Left colon (tissue), 2 donors: ENCODE measurements at regions not wholly inside any gene's neighbourhood (a gene's known extent, or its start where the extent isn't known, plus 50 kb on each side); places are given as distances from the start of the nearest gene placed in this dataset.

ENCODE experiments used
- ATAC-seq: fragments of 200-7000 bp; cut with Tn5 transposase; one replicate; pipeline ENCODE4 v1.9.1; 2020; ENCODE audit warnings: mild to moderate bottlenecking, moderate library complexity
- DNase-seq, 2 donors: peaks; one replicate each; pipeline ENCODE4 v3.0.0-alpha.2; 2020
- intact Hi-C, 2 donors: fragments of 100-400 bp; cut with DNase I in 1 of 2; cut with micrococcal nuclease in 1 of 2; formaldehyde crosslinking; loops; one replicate each; pipeline versions ENCODE4 v1.11.2 to v1.14.0; 2022; cut with DNase I, micrococcal nuclease
- donor health status: DM: no; HTN: no; CAD: no.
- donor health status: DM: yes; HTN: yes; CAD: no.

DNA sequence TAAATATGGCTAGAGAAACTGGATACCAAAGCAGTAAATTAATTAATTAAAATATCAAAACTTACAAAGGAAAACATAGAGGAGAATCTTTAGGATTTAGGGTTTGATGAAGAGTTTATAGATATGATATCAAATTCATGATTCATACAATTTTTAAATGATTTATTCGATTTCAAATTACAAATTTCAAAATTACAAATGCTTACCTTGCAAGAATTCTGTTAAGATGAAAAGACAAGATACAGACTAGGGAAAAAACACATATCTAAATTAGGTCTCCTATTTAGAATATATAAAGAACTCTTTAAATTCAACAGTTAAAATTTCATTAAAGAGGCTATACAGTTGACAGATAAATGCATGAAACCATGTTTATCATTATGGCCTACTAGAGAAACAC lies 930.7 kb downstream of the ZPLD1 start:
- DNase-seq (no peak), ATAC-seq (no peak)
- intact Hi-C loops = no loop called here

DNA sequence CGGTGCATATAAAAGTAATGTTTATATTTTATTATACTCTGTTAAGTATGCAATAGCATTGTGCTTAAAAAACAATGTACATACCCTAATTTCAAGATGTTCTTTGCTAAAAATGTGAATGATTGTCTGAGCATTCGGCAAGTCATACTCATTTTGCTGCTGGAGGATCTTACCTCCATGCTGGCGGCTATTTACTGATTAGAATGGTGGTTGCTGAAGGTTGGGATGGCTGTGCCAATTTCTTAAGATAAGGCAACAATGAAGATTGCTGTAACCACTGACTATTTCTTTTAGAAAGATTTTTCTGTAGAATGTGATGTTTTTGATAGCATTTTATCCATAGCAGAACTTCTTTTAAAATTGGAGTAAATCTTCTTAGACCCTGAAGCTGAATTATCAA lies 932.7 kb downstream of the ZPLD1 start:
- DNase-seq (no peak), ATAC-seq (no peak)
- intact Hi-C loops = no loop called here

DNA sequence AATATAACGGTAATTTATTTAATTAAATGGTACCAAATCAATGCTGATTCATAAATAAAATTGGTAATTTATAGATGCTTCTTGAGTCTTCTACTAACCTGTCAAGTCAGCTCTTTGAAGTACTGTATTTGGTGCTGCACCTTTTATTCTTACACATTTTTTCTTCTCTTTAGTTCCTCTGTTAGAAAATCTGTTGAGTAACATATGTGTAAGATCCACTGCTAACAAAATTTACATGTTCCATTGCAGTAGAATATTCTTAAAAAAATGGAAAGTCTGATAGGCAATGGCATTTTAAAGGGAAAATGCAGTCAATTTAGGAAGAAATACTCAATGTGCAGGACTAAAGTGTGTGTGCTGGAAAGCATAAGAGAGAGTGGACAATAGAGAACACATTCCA lies 936.6 kb downstream of the ZPLD1 start:
- DNase-seq (no peak), ATAC-seq (no peak)
- intact Hi-C loops = no loop called here

DNA sequence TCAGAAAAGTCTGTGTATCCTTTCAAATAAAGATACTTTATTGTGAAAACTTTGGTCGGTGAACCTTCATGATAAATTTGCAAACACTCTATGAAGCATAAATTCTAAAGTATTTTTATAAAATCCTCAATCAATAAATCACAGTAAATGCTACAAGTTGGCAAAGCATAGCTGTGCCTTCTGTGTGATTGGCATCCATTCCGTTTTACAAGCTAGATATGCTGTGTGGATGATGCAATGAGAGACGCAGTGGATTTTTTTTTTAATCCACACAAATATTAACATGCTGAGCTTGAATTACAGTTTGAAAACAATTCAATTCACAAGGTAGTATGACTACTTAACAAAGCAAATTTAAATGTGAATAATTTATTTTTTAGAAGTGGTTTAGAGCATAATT lies 937.2 kb downstream of the ZPLD1 start:
- intact Hi-C loops = no loop called here
- DNase-seq = no peak
- ATAC-seq = no peak

DNA sequence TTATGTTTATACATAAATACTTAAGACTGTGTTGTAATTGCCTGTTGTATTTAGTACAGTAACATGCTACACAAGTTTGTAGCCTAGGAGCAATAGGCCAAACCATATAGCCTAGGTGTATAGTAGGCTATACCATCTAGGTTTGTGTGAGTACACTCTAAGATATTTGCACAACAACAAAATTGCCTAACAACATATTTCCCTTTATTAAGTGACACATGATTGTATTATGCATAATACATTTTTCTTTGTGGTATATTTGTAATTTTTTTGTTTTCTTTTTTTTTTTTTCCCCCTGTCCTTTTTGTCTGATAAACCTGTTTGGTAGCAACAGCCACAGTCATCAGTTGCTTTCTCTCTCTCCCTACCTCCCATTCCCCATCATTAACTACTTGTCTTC lies 945.6 kb downstream of the ZPLD1 start:
- no peak for ATAC-seq
- intact Hi-C loops = no loop called here
- DNase-seq = no peak

DNA sequence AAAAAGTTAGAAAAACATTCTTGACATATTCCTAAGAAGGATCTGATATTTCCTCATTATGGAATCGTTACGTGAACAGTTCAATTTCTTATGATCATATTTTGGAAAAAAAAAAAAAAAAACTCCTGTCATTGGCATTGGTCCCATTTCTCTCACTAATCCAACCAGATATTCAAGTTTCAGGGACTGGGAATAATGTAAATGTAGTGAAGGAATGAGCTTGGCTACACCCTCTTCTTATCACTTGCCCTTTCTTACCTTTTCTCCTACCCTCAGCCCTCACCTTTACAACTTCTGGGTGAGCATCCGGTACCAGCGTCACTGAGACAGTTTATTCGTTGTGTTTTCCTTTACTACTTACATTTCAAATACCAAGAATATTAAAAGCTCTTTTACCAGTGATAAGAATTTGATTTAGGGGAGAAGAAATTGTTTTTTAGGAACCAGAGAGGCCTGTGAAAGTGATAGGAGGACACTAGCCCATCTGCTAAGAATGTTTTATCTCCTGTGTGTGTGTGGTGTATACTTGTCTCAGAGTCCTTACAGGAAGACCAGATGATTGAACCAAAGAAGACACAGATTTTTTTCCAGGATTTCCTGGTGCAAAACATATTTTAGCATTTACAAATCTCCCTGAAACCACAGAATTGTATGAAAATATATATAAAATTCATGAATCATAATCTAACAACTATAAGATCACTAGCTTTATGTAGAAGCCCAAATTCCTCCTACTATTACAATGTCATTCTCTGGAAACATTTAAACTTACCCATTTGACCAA lies 946.7 kb downstream of the ZPLD1 start:
- ATAC-seq (no peak), DNase-seq (no peak)
- intact Hi-C loops = no loop called here

DNA sequence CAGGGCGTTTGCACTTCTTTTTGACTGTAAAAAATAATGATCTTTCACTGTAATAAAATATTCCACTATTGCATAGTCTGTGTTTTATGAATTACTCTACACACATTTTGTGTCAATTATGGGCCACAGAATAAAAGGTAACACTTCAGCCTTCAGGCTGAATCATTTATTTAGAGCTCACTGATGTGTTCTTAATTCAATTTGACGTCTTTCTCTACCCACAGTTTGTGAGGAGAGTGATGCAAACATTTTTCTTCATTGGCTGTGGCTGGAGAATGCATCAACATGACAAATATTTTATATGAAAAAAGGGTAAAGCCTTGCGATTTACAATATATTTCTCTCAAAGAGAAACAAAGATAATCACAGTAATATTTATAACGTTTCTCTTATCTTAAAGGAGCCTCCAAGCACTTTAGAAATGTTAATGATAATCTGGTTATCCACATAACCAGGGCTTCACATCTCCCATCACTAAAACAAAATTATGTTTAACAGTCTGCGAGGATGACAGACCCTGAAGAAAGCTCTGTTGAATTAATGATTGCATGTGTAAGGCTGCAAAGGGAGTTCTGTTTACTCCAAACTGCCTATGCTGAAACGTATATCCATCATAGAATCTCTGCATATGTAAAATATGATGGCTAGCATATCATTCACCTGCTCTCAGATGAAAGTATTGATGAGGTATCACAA lies 951.3 kb downstream of the ZPLD1 start:
- intact Hi-C loops = no loop called here
- ATAC-seq (no peak), DNase-seq (no peak)

DNA sequence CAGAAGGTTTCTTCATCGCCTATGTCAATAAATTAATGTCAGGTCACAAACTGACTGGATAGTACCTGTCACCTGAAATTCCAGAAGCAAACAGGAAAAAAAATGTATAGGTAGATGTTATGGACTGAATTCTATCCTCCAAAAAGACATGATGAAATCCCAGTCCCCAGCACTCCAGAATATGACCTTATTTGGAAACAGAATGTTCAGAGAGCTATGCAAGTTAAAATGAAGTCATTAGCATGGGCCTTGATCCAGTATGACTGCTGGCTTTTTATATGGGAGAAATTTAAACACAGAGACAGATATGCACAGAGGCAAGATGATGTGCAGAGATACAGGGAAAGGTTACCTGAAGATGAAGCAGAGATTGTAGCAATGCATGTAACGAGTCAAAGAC lies 953.4 kb downstream of the ZPLD1 start:
- ATAC-seq (no peak), DNase-seq (no peak)
- intact Hi-C loops = no loop called here

DNA sequence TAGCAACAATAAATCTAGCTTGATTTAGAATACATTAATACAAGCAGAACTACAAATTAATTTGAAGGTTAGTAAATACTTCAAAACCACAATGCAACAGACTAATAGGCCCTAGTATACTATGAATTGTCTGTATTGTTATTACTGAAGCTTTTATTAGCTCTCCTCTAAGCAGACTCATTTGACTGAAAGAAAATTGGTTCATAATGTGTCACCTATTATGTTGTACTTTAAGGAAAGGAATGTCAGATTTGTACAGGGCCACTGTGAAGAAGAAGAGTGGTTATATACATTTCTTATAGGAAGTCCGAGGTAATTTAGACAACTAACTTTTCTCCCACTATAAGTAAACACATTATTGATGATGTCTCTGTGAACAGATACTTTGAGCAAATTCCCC lies 954.5 kb downstream of the ZPLD1 start:
- DNase-seq (no peak), ATAC-seq (no peak)
- intact Hi-C loops = no loop called here

DNA sequence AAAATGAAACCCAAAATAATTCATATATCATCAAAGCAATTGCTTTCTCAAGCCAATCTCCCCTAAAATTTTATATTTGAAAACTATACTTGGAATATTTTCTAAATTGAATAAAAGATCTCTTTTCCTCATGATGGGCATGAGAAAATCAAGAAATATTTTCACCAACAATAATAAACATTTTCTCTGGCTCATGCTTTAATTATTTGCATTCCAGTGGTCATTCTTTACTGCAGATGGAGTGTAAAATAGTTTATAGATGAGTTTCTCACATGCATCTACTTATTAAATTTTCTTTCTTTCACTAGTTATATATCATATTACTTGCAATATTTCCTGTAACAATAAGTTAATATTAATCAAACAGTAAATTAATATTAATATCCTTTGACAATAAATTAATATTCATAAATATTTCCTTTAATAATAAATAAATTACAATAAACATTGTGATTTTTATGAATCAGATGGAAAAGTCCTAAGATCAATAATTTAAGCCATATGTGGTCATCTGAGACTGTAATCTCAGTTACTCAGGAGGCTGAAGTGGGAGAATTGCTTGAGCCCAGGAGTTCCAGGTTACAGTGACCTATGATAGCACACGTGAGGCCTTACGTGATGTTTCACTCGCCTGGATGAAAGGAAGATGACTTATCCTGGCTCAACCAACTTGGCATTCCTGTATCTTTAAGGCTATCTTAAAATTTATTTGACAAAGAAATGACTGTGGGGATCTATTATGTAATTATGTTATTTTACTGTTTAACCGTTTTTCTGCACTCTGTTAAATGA lies 958.8 kb downstream of the ZPLD1 start:
- no peak for ATAC-seq
- intact Hi-C loops = no loop called here
- no peak for DNase-seq

DNA sequence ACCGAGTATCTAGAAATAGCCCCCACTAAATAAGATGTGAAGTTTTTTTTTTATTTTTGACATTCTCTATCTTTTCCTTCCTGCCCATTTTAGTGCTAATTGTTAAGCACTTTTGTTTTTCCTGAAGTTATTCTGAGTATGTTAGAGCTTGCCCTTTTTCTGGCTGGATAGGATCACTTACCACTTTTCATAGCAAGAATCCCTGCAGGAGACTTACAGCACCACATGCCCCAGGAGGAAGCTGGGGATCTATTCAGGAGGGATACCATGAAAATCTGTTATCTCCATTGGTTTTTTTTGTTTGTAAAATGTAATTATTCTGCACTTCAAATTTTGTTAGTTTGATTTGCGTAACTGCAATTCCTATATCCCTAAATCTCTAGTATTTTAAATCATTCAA lies 968.4 kb downstream of the ZPLD1 start:
- intact Hi-C loops = no loop called here
- ATAC-seq (no peak), DNase-seq (no peak)

DNA sequence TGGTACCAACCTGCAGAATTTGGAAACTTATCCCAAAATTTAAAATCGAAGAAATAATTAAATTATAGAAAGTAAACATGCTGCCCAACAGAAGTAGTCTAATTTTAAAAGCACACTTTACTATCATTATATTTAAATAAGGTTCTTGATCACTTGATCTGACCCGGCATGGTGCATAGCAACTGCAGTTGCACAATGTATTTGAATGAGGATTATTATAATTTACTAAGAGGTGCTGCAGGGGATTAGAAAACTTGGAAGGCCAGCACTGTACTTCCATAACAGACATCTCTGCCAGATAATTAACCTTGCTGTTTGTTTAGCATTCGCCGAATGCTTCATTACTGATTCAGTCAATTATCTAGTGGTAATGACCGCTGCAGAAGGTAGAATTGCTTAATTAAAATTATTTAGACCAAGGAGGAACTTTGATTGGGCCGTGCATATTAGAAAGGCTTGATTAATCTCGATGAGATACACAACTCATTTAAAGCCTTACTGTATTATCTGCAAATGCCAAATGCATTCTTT lies 971.6 kb downstream of the ZPLD1 start:
- intact Hi-C loops = no loop called here
- DNase-seq (no peak), ATAC-seq (no peak)

DNA sequence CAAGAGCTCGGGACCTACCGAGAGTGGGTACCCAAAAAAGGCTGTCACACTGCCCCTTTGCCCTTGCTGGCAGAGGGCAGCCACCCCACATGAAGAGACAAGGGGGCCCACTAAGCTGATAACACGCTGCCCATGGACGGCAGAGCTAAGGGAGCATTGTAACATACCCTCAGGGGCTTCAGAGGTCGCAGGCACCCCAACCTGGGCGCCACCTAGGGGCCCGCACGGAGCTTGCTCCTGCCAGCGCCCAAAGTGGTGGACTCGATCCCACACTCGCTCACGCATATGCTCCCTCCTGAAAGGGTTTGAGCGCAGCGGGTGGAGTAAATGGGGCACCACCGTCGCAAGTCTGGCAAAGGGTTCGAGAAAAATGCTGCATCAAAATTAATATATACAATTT lies 975.4 kb downstream of the ZPLD1 start:
- intact Hi-C loops = no loop called here
- ATAC-seq = no peak
- DNase-seq = no peak

DNA sequence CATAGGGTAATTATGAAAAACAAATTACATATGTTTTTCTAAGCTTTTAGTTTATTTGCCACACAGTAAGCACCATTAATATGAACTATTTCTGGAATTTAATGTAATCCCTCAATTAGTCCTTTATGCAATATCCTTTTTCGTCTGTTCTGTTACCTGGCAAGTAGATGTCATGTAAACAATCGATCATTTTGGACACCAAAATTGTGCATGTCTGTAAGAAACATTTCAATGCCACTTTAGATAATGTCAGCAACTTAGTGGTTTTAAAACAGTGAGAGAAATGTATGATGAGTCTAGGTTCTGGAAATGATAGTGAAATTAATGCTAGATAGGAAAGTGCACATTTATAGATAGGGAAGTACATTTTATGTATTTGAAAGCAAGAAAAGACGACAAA lies 986.6 kb downstream of the ZPLD1 start:
- DNase-seq = no peak
- no peak for ATAC-seq
- intact Hi-C loops = no loop called here

DNA sequence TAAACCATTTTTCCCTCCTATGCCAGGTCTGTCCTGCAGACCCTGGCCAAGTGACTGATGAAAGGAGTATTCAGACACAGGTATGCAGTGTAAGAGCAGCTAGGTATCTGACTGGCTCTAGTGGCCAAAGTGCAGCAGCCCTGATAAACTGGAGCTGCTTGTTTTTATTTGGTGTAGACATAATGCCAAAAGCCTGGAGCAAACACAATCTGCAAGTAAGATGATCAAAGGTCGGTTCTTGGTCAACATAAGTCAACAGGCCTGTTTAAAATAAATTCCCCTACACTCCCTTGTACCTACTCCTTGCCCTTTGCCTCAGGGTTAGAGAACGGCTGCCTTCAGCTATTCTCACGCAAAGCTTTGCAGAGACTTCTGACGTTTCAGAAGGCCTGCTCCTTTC lies 1003.1 kb downstream of the ZPLD1 start:
- DNase-seq (no peak), ATAC-seq (no peak)
- intact Hi-C loops = no loop called here

DNA sequence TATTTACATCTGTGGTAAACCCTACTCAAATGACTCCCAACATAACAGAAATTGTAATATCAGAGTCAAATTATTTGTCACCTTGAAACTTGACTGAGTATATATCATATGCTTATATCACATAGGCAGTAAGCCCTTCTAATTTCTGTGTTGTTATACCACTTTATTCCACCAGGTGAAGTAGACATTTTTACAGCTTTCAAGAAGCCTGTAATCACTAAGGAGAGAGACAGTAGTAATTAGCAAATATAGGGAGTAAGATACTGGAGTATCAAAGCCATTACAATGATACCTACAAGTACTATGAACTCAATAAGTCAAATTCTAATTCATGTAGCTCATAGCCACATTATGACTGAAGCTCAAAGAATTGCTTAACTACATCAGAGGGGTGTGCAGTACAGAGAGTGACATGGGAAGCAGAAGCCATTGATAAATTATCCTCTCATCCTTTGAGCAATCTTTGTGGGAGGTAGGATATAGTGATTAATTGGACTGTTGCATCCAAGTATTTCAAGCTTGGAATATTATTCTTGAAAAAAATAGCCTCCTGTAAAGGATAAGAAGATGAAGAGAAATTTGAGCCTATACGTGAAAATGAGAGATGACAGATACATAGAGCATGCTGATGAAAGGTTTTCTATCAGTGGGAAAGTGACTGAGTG lies 1005.9 kb downstream of the ZPLD1 start:
- no peak for ATAC-seq
- intact Hi-C loops = no loop called here
- DNase-seq = no peak

DNA sequence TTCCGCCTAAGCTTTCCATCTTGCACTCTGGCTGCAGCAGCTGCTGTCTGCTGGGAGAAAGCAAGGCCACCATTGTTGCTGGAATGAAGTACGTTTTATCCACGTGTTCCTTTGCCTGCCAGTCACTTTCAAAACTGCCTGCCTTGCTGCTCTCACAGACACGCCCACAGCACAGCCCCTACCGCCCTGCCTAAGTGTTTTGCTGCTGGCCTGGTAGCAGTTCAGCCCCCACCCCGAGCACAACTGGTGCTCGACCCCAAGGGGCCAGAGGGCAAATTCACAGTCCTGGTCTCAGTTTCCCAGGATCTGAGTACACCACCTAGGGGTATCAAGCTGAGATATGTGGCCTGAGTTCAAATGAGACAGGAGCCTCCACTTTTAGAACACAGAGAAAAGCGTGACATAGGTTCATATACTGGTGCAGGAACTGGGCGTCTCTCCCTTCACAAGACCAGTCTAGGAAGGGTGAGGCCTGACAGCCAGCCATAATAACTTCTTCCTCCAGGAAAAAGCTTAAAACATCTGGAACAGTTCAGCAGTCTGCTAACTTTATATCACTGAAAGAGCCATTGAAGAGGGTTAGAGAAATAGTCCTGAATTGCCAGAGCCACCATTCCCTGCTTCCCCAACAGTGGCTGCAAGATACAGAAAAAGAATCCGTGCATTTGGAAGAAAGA lies 1012.3 kb downstream of the ZPLD1 start:
- ATAC-seq = no peak
- DNase-seq = no peak
- intact Hi-C loops = no loop called here

DNA sequence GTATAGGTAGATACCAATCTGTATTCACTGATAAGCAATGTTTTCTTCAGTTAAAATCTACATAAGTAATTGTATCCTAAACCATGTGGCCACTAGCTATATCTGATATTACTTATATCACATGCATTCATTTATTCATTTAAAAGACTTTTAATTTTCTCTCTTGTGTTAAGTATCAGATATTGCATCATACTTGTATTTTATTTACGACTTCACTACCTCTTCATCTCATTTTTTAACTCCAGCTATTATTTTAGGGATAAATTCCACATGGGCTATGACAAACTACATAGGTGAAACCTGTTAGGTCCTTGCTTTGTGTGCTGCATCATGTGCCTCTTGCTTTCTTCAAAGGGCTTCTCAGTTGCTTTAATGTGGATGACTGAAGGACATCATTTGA lies 1018.3 kb downstream of the ZPLD1 start:
- ATAC-seq (no peak), DNase-seq (no peak)
- intact Hi-C loops = no loop called here

DNA sequence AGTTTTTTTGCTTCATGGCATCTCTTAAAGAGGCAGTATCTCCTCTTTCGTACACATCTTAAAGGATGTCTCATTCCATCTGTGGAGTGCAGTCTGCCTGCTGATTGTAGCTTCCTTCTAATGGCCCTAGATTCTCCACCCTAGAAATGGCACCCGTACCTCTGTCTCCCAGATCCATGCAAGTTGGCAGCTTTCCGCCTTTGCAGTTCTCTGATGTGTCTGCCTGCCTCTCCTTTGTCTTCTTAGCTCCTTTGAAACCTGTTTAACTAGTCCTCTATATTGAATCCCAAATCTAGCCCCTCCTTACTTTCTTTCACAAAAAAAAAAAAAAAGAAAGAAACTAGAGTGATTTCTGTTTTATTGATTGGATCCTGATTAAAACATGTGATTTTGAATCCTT lies 1025.0 kb downstream of the ZPLD1 start:
- DNase-seq (no peak), ATAC-seq (no peak)
- intact Hi-C loops = no loop called here
